ENCODE measurements at regions not wholly inside any gene's neighbourhood (a gene's known extent, or its start where the extent isn't known, plus 50 kb on each side); places are given as distances from the start of the nearest gene placed in this dataset.

GRCh38 chr10:131588704-131589220, 277.2 kb upstream of the TCERG1L start:
- no peak for DNase-seq

GRCh38 chr10:131590567-131590966, 279.0 kb upstream of the TCERG1L start:
- no peak for DNase-seq

- no peak for DNase-seq
These were observed 280.4 kb upstream of the TCERG1L start for GRCh38 chr10:131591936-131592335.

GRCh38 chr10:131609176-131609575, 291.6 kb upstream of the PPP2R2D start:
- no peak for DNase-seq

- DNase-seq: no peak
These were observed 285.7 kb upstream of the PPP2R2D start for GRCh38 chr10:131615150-131615549.

GRCh38 chr10:131616040-131616439, 284.8 kb upstream of the PPP2R2D start:
- no peak for DNase-seq

- no peak for DNase-seq
These were observed 283.5 kb upstream of the PPP2R2D start for GRCh38 chr10:131617113-131617858.

GRCh38 chr10:131618587-131619267, 282.1 kb upstream of the PPP2R2D start:
- no peak for DNase-seq

GRCh38 chr10:131620314-131620713, 280.5 kb upstream of the PPP2R2D start:
- no peak for DNase-seq

- no peak for DNase-seq
These were observed 279.9 kb upstream of the PPP2R2D start for GRCh38 chr10:131620904-131621303.

- DNase-seq: no peak
These were observed 278.8 kb upstream of the PPP2R2D start for GRCh38 chr10:131621784-131622624.

GRCh38 chr10:131625041-131625440, 275.8 kb upstream of the PPP2R2D start:
- DNase-seq: no peak

GRCh38 chr10:131626274-131626673, 274.5 kb upstream of the PPP2R2D start:
- no peak for DNase-seq

- DNase-seq: no peak
These were observed 271.6 kb upstream of the PPP2R2D start for GRCh38 chr10:131629026-131629770.

GRCh38 chr10:131630772-131631258, 270.0 kb upstream of the PPP2R2D start:
- DNase-seq: no peak

- no peak for DNase-seq
These were observed 269.2 kb upstream of the PPP2R2D start for GRCh38 chr10:131631619-131632018.

GRCh38 chr10:131635564-131636015, 265.2 kb upstream of the PPP2R2D start:
- no peak for DNase-seq

GRCh38 chr10:131636116-131636515, 264.7 kb upstream of the PPP2R2D start:
- no peak for DNase-seq

- DNase-seq: no peak
These were observed 263.7 kb upstream of the PPP2R2D start for GRCh38 chr10:131636841-131637724.

GRCh38 chr10:131638049-131638879, 262.5 kb upstream of the PPP2R2D start:
- no peak for DNase-seq
